SK-N-SH treated with all-trans-retinoic acid at 6 μM for 48 hours (cell line): ENCODE measurements at regions not wholly inside any gene's neighbourhood (a gene's known extent, or its start where the extent isn't known, plus 50 kb on each side); places are given as distances from the start of the nearest gene placed in this dataset.

ENCODE experiments used
- ARNTL ChIP-seq: fragments of 450-650 bp; formaldehyde crosslinking; IDR thresholded peaks from 2 replicates; pipeline ENCODE4 v1.5.0; 2020; ENCODE audit warnings: low read depth, mild to moderate bottlenecking, moderate library complexity, borderline replicate concordance
- BACH2 ChIP-seq: fragments of 250-450 bp; sonication (Bioruptor Pico); IDR thresholded peaks from 2 replicates; pipeline ENCODE4 v1.9.0; 2021; ENCODE audit warnings: mild to moderate bottlenecking, borderline replicate concordance
- CSRNP3 ChIP-seq: fragments of 250-450 bp; sonication (Bioruptor Pico); IDR thresholded peaks from 2 replicates; pipeline ENCODE4 v1.5.1; 2021; ENCODE audit warnings: mild to moderate bottlenecking, moderate library complexity
- ESRRG ChIP-seq: fragments of 250-450 bp; sonication (Bioruptor Pico); IDR thresholded peaks from 2 replicates; pipeline ENCODE4 v1.6.1; 2021; ENCODE audit warnings: mild to moderate bottlenecking
- PATZ1 ChIP-seq: fragments of 250-450 bp; sonication (Bioruptor Pico); IDR thresholded peaks from 2 replicates; pipeline ENCODE4 v1.8.0; 2020; ENCODE audit warnings: mild to moderate bottlenecking, moderate library complexity, borderline replicate concordance
- POU6F1 ChIP-seq: fragments of 250-450 bp; sonication (Bioruptor Pico); IDR thresholded peaks from 2 replicates; pipeline ENCODE4 v1.8.0; 2021; ENCODE audit warnings: low read depth, mild to moderate bottlenecking, moderate library complexity, borderline replicate concordance
- PPARA ChIP-seq: fragments of 250-450 bp; sonication (Bioruptor Pico); IDR thresholded peaks from 2 replicates; pipeline ENCODE4 v1.5.0; 2020; ENCODE audit warnings: mild to moderate bottlenecking, borderline replicate concordance
- ZFP3 ChIP-seq: fragments of 250-450 bp; sonication (Bioruptor Pico); IDR thresholded peaks from 2 replicates; pipeline ENCODE4 v1.5.0; 2020; ENCODE audit warnings: mild to moderate bottlenecking, moderate library complexity
- ZFP30 ChIP-seq: fragments of 450-650 bp; formaldehyde crosslinking; IDR thresholded peaks from 2 replicates; pipeline ENCODE4 v1.5.0; 2022; ENCODE audit warnings: mild to moderate bottlenecking, moderate library complexity
- ZNF565 ChIP-seq: fragments of 450-650 bp; formaldehyde crosslinking; conservative IDR thresholded peaks from 2 replicates; pipeline ENCODE4 v1.5.0; 2020; ENCODE audit warnings: low read depth, mild to moderate bottlenecking, moderate library complexity
- ZNF70 ChIP-seq: fragments of 450-650 bp; formaldehyde crosslinking; IDR thresholded peaks from 2 replicates; pipeline ENCODE4 v1.5.0; 2020; ENCODE audit warnings: mild to moderate bottlenecking, moderate library complexity

GRCh38 chr5:111830333-111830732, 73.3 kb upstream of the NREP start:
- TF ChIP-seq ARNTL: no peak
- no peak for TF ChIP-seq ZNF70 (CRISPR knock-in tag)
- no peak for TF ChIP-seq PPARA
- TF ChIP-seq ZNF565 (CRISPR knock-in tag): no peak
- no peak for TF ChIP-seq BACH2 (CRISPR knock-in tag)
- no peak for TF ChIP-seq ZFP30 (CRISPR knock-in tag)
- no peak for TF ChIP-seq ZFP3
- no peak for TF ChIP-seq PATZ1
- no peak for TF ChIP-seq CSRNP3 (CRISPR knock-in tag)
- no peak for TF ChIP-seq ESRRG (CRISPR knock-in tag)
- no peak for TF ChIP-seq POU6F1 (CRISPR knock-in tag)
